ENCODE measurements at regions not wholly inside any gene's neighbourhood (a gene's known extent, or its start where the extent isn't known, plus 50 kb on each side); places are given as distances from the start of the nearest gene placed in this dataset.

- in situ Hi-C loops (cut with MboI; ENCODE audit: low sequenced_read_pairs, unreplicated experiment), result no loop called here
- no peak for TF ChIP-seq CTCF (IDR thresholded peaks at IDR 0.05; ENCODE audit: borderline replicate concordance, control extremely low read depth, extremely low read depth, insufficient read depth, missing control alignments)
- DNase-seq (ENCODE audit: low spot score), result no peak
Measured at GRCh38 chr2:207265332-207265731, 99.6 kb upstream of the KLF7 start.

GRCh38 chr2:207265869-207266268, 100.1 kb upstream of the KLF7 start:
- in situ Hi-C loops (cut with MboI; ENCODE audit: low sequenced_read_pairs, unreplicated experiment), result no loop called here
- TF ChIP-seq CTCF (IDR thresholded peaks at IDR 0.05; ENCODE audit: borderline replicate concordance, control extremely low read depth, extremely low read depth, insufficient read depth, missing control alignments), result no peak
- no peak for DNase-seq (ENCODE audit: low spot score)

- no peak for TF ChIP-seq CTCF (IDR thresholded peaks at IDR 0.05; ENCODE audit: borderline replicate concordance, control extremely low read depth, extremely low read depth, insufficient read depth, missing control alignments)
- in situ Hi-C loops (cut with MboI; ENCODE audit: low sequenced_read_pairs, unreplicated experiment), result no loop called here
- DNase-seq (ENCODE audit: low spot score), result no peak
Measured at GRCh38 chr2:207266648-207267047, 100.9 kb upstream of the KLF7 start.

- no peak for TF ChIP-seq CTCF (IDR thresholded peaks at IDR 0.05; ENCODE audit: borderline replicate concordance, control extremely low read depth, extremely low read depth, insufficient read depth, missing control alignments)
- DNase-seq (ENCODE audit: low spot score), result no peak
- in situ Hi-C loops (cut with MboI; ENCODE audit: low sequenced_read_pairs, unreplicated experiment), result no loop called here
Measured at GRCh38 chr2:207269038-207269437, 103.3 kb upstream of the KLF7 start.

GRCh38 chr2:207274530-207275189, 108.9 kb upstream of the KLF7 start:
- TF ChIP-seq CTCF (IDR thresholded peaks at IDR 0.05; ENCODE audit: borderline replicate concordance, control extremely low read depth, extremely low read depth, insufficient read depth, missing control alignments), result no peak
- in situ Hi-C loops (cut with MboI; ENCODE audit: low sequenced_read_pairs, unreplicated experiment), result no loop called here
- DNase-seq (ENCODE audit: low spot score), result no peak

GRCh38 chr2:207275779-207276178, 110.0 kb upstream of the KLF7 start:
- no peak for DNase-seq (ENCODE audit: low spot score)
- in situ Hi-C loops (cut with MboI; ENCODE audit: low sequenced_read_pairs, unreplicated experiment), result no loop called here

More at GRCh38 chr2:207275779-207276178, 110.0 kb upstream of the KLF7 start:
- no peak for TF ChIP-seq CTCF (IDR thresholded peaks at IDR 0.05; ENCODE audit: borderline replicate concordance, control extremely low read depth, extremely low read depth, insufficient read depth, missing control alignments)
